H4 (cell line): ENCODE measurements at regions not wholly inside any gene's neighbourhood (a gene's known extent, or its start where the extent isn't known, plus 50 kb on each side); places are given as distances from the start of the nearest gene placed in this dataset.
"Not testable (repeated sequence)": the region's sequence is repeated elsewhere in the genome, so short reads cannot be mapped to it uniquely, and the experiment has no call there.

Experiments
- DNase-seq: peaks from one replicate; pipeline ENCODE4 v3.0.0-alpha.2; 2015; ENCODE audit warnings: low spot score

DNA sequence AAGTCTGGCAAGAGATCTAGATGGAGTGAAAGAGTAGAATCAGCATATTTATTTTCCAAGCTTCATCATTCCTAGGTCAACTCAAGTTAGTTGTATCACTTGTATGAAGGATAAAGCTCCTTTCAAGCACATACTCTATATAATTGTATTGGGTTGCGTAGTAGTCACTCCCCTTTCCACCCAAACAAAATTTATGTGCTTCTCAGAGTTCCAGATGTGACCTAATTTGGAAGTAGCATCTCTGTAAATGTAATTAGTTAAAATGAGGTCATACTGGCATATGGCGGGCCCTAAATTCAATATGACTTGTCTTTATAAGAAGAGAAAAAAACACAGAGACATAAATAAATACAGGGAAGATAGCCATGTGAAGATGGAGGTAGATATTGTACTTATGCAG, 226.8 kb upstream of the CHORDC1 start:
- no peak for DNase-seq

DNA sequence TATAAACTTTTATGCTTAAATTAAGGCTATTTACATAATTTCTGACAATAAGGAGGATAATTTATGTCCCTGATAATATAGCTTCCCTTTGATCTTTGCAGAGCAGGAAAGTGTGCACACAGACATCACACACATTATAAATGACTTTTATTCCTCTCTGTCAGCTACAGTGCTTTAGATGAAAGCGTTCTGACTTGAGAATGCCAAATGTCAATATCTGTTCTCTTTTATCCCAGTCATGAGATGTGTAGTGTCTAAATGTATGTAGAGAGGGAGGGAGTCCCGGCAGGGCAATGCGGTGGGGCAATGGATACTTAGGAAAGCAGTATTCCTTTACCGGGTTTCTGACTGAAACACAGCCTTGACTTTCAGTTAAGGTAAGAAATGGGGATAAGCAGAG, 225.4 kb upstream of the CHORDC1 start:
- no peak for DNase-seq

DNA sequence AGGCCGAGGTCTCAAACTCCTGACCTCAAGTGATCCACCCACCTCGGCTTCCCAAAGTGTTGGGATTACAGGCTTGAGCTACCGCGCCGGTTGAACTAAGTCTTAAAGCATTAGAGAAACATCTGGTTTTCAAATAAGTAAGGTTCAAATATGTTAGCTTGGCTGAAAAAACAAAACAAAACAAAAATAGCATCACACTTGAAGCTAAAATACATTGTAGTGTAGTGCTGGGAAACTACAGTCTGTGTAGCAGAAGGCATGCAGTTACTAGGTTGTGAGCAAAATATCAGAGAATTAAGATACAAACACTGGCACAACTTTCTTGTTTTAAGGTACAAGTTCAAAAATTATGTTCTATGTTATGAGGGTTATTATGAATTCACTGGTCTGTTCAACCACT, 224.8 kb upstream of the CHORDC1 start:
- no peak for DNase-seq

DNA sequence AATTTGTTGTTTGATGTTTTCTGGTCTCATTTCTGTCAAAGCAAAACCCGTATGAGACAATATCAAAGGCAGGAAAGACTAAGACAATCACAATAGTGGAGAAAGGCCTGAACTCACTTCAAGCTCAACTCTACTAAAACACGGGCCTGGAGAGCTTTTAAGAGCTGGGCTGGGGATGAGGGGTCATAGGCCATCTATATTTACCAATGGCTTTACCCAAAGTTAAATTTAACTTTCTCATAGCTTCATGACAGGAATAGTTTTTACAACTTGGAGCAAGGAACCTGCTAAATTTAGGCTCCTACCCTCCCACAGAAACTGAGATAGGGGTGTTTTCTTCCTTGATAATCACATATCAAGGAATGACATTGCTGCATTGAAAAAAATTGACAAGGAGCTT, 223.4 kb upstream of the CHORDC1 start:
- no peak for DNase-seq

DNA sequence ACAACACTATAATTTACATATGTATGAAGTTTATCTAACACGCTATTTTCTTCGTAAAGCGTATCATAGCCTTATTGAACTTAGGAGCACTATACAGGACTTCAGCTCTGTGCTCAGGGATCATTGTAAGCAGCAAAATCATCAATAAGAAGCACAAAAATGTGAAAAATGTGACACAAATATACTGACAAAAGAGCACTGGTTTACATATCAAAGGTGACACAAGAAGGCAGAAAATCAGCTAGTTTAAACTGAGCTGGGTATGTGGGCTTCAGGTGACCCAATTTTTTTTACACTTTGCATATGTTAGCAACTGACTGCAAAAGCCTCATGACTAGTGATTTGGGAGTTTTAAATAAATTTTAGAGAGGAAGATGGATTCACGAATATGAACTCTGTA, 215.2 kb upstream of the CHORDC1 start:
- DNase-seq: no peak

DNA sequence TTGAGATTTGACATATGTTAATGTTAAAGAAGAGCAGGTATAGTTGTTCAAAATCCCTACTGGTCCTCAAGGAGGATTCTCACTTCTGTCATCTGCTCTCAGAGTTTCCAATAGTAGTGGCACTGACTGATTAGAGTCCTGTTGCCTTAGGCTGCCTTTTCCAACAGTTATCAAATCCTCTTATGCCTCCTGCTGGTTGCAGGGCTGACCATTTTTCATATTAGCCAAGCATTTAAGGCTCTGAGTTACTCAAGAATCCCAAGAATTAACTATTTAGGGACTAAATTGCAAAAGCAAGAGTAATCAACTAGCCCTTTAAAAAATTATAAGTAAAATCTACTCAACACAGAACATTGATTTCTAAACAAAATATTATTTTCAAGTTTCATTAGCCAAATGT, 212.0 kb upstream of the CHORDC1 start:
- peak; percentile 4 for DNase-seq

DNA sequence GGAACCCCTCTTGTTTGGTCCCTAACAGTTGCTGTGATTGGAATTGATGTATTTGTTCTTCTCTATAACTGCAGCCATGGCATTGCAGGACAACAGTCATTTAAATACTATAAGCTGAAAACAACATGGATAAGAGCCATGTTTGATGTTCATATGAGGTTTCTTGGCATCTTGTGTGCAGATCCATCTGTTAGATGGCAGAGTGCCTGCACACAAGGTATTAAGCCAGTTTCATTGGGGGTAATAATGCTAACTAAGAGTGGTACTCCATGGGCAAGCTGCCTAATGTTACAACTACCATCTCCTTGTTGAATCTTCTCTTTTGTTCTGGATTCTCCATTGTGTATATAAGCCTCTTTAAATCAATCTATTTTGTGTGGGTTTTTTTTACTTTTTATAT, 206.0 kb upstream of the CHORDC1 start:
- no peak for DNase-seq

DNA sequence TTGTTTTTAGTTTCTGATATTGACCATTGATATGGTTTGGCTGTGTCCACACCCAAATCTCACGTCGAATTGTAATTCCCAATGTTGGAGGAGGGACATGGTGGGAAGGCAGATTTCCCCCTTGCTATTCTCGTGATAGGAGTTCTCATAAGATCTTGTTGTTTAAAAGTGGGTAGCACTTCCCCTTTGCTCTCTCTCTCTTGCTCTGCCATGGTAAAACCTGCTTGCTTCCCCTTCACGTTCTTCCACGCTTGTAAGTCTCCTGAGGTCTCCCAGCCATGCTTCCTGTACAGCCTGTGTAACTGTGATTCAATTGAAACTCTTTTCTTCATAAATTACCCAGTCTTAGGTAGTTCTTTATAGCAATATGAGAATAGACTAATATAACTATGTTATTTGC, 203.6 kb upstream of the CHORDC1 start:
- DNase-seq: no peak

DNA sequence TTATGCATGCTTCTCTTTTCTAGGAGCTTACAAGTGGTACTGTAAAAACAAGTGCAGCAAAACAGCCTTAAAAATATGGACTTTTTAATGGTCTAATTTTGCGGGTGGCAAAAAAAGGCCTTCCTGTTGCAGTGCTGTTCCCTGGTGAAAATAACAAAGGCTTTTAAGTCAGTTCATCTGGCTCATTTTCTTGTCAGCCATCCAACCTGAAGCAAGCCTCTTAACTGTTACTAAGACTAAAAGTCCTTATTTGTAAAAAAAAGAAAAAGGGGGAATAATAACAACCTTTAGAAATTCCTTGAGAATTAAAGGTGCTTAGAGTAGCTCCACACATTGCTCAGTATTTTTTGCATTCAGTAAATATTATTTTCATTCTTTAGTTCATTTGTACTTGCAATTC, 200.5 kb upstream of the CHORDC1 start:
- no peak for DNase-seq

DNA sequence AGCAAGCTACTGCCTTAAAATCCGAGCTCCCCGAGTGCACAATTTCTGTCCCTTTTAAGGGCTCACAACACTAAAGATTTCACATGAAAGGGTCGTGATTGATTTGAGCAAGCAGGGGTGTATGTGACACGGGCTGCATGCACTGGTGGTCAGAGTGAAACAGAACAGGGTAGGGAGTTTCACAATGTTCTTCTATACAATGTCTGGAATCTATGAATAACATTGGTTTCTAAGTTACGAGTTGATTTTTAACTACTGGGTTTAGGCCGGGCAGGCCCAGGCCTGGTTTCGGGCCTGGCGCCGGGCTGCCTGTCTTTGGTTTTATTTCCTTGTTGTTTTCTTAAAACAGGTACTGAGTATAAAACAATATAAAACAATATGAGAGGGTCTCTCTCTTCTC, 199.9 kb upstream of the CHORDC1 start:
- DNase-seq: not testable (repeated sequence)

DNA sequence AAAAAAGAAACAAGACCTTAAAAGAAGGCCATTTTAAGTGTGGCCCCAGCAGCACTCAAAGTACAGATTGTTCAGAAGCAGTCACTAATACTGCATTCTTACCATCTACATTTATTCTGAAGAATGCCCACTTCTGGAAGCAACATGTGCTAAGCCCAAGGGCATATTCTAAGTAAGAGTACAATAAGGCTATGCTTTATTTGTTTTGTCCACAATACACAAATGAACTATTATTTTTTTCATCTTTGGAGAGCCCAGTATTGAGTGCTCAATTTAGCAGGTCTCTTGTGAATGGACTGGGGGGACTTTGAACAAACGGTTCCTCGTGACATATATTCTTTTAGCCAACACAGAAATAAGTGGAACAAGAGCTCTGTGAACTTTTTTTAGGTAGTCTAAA, 191.4 kb upstream of the CHORDC1 start:
- no peak for DNase-seq

DNA sequence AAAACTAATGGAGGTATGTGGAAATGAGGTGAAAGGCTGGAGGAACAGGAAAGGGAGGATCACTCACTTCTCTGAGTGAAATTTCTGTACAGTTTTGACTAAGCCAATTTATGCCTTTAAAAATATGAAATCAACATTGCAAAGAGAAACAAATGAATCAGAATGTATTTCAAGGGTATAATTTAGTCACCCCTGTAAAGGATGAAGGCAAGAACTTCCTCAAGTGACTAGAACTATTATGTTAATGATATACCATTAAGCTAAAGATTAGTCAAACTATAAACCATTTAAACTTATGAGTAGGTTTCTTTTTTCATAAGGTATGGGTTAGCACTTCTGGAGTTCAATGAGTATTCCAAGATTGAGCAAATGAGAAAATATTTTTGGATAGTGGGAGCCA, 184.5 kb upstream of the CHORDC1 start:
- no peak for DNase-seq

DNA sequence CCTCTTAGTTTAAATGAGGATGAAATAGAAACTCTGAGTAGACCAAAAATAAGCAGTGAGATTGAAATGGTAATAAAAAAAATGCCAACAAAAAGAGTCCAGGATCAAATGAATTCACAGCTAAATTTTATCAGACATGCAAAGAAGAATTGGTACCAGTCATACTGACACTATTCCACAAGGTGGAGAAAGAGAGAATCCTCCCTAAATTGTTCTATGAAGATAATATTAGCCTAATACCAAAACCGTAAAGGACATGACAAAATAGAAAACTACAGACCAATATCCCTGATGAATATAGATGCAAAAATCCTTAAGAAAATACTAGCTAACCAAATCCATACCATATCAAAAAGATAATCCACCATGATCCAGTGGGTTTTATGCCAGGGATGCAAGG, 169.8 kb upstream of the CHORDC1 start:
- no peak for DNase-seq

DNA sequence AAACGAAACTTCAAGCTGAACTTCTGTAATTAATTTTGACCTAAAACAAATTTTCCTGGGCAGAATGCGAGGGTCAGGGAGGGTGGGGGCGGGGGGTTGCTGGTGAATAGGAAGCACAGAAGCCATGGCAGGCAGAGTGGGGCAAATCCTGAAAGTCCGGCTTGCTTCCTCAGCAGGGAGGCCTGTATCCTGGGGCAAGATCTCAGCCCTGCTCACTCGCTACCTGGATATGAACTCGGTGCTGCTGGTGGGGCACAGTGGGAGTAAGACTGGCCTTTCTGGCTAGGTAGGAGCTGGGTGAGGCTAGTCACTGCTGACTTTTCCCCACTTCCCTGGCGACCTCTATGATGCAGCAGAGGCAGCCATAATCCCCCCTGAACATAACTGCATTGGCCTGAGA, 168.9 kb upstream of the CHORDC1 start:
- DNase-seq: no peak

DNA sequence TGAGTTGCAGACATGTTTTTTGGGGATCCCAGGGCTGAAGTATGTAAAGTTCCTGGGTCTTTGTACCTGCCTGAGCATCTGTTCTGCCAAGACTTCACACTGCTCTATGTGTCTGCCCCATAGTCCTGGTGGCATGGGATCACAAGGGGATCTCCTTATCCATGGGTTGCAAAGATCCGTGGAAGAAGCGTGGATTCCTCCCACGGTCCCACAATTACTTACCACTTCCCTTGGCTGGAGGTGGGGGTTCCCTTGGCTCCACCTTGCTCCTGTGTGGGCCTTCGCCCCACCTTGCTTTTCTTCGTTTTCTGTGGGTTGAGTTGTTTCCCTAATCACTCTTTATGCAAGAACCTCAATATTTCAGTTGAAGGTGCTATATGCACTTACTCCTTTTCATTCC, 157.4 kb upstream of the CHORDC1 start:
- DNase-seq: no peak

DNA sequence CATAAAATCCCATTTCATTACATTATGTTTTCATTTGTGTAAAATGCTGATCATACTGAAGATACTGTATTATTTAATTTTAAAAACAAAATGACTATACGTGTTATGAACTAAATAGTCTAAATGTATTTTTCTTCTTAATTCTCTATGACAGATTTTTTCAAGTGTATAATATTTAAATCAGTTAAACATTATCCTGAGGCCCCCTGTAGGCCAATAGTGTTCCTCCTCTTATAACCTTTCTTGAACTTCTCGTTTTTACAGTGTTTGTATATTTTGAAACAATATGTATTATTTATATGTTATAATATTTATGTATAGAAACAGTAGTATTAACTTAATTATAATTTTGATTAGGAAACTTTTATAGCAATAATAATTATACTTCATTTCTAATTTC, 151.1 kb upstream of the CHORDC1 start:
- DNase-seq: no peak

DNA sequence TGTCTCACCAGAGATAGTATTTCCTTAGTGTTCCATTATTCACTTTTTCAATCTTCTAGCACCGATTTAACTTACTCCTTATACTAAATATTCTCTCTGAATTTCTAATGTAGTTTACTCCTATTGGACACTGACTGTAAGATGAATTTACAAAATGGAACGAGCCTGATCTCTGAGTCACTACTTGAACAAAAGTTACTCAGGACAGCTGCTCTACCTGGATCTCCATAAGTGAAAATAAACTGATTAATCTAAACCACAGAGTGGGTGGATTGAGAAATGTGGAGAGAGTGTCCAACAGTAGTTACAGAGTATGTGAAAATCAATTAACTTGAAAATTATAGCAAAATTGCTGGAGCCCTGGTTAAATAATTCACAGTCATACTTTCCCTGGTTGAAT, 141.7 kb upstream of the CHORDC1 start:
- DNase-seq: no peak

DNA sequence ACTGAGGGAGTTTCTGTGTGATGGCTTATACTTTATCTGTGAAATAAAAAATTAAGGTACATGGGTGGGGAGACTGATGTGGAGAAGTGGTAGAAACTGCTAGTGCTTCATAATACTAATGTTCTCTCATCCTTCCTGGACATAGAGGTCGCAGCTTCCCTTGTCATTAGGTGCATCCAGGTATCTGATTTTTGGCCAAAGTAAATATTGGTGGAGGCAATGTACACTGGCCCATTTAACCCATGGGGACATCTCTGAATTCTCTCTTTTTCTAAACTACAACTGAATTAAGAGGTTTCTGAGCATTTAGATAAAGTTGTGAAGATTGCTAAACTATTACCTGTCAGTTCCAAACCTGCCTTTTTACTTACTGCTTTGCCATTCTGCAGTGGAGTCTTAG, 140.9 kb upstream of the CHORDC1 start:
- no peak for DNase-seq

DNA sequence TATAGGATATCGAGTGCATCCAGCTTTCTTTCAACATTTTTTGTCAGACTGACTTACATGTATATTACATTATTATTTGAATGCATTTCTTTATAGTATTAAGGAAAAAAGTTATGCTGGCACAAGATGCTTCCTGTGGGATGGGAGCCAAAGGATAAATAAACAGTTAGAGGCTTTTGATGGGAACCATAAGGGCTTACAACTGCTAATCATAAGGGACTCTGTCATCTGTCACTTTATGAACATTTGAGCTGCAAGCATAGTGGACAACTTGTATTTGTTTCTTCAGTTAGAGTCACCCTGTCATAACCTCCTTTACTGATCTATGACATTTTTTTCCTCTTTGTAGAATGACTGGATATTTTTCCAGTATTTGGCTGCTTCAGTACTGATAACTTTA, 132.4 kb upstream of the CHORDC1 start:
- no peak for DNase-seq

DNA sequence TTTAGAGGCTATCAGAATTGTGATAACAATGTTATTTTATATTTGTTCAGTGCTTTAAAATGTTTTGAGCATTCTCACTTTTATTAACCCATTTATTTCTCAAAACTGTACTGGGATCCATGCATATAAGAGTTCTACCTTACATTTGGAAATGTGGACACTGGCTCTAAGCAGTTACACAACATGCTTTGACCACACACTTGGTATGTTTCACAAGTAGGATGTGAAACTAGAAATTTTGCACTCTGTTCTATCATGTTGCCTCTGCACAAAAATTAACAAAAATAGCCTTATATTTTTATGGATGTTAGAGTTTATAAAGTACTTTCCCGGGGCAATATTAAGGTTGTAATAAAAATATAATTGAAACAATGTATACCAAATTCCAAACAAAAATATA, 126.9 kb upstream of the CHORDC1 start:
- no peak for DNase-seq

DNA sequence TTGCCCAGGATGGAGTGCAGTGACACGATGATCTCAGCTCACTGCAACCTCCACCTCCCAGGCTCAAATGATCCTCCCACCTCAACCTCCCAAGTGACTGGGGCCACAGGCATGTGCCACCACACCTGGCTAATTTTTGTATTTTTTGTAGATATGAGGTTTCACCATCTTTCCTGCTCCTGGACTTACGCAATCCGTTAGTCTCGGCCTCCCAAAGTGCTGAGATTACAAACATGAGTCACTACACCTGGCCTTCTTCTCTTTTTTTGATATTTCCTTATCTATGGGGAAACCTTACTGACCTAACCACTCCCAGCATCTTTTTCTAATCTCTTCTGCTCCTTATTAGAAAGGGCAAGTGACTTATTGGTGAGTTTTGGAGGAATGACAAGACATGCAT, 121.7 kb upstream of the CHORDC1 start:
- DNase-seq: no peak

DNA sequence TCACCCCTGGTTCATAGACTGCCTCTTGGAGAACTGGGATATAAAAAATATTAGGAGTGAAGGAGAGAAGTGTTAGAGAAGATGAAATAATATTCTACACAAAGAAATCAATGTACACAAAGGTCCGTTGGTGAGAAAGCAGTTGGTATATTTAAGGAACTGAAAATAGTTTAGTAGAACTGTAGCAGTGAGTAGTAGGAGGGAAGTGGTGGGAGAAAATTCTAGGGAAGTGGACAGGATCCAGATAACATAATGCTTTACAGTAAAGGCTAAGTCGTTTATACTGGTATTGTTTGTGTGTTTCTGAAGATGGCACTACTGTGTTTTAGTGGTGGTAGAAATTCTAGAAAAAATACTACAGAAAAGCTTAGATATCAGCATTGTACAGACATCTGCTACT, 120.8 kb upstream of the CHORDC1 start:
- no peak for DNase-seq

DNA sequence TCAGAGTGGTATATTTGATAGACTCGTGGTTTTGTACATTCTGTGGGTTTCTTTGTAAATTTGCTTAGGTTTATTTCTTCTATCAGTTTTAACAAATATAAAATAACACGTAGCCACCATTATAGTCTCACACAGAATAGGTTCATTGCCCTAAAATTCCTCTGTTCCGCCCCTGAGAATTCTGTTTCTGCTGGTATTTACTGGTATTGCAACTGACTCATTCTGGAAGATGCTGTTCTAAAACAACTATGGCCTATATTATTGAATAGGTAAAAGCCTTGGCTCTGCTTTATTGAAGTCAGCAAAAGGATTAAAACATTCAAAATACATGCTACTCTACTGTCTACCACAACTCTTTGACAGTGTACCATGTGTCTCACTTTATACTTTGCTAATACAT, 119.1 kb upstream of the CHORDC1 start:
- DNase-seq: no peak

DNA sequence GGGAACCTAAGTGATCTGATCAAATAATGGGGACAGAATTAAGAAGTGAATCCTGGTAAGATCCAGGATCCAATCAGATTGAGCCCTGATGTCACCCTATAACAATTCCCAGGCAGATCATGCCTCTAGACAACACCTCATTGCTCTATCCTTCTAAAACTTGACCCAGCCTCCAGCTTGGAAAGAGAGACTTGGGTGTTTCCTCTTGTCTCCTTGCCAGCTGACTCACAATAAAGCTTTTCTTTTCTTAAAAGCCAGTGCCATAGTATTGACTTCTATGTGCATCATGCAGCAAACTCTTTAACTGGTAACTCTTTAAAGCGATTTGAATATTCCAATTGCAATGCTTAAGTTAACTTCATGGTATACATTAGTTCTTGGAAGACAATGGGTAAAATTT, 109.6 kb upstream of the CHORDC1 start:
- DNase-seq: no peak

DNA sequence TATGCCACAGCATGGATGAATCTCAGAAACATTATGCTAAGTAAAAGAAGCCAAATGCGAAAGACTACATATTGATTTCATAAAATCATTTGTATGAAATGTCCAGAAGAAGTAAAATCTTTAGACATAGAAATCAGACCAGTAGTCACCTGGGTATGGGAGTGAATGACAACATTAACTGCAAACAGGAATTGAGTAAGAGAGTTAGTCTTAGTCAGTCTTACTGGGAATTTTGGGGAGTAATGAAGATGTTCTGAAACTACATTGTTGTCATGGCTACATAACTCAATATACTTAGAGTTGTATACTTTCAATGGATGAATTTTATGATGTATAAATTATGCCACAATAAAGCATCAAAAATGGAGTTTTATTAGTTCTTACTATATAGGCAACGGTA, 107.8 kb upstream of the CHORDC1 start:
- no peak for DNase-seq
